ENCODE measurements at regions not wholly inside any gene's neighbourhood (a gene's known extent, or its start where the extent isn't known, plus 50 kb on each side); places are given as distances from the start of the nearest gene placed in this dataset.

GRCh38 chr22:47396105-47396504, 633.7 kb downstream of the TBC1D22A start:
- intact Hi-C loops (cut with micrococcal nuclease): no loop called here
- no peaks in the 10 kb centered on the region for H3K9me2 ChIP-seq (replicated peaks; ENCODE audit: low read length)
- DNase-seq: no peak
- H3K4me3 ChIP-seq (ENCODE audit: low read length): no peak overlapping the region
- no peaks in the 10 kb centered on the region for H3F3A ChIP-seq (ENCODE audit: low read length, unreplicated experiment)
- H3K27ac ChIP-seq (ENCODE audit: low read length): no peak overlapping the region
- TF ChIP-seq EZH2phosphoT487 (IDR thresholded peaks at IDR 0.05; ENCODE audit: borderline replicate concordance, low read length): no peak
- no peaks in the 10 kb centered on the region for H3K79me2 ChIP-seq (ENCODE audit: low read length)
- H2AFZ ChIP-seq (ENCODE audit: low read length): no peak overlapping the region
- H4K20me1 ChIP-seq (ENCODE audit: low read length): no peaks in the 10 kb centered on the region
- H3K27me3 ChIP-seq (ENCODE audit: low read length): no peaks in the 10 kb centered on the region
- POLR2A ChIA-PET (ENCODE audit: unreplicated experiment): no interaction called here
- no peak overlapping the region for H3K9ac ChIP-seq (ENCODE audit: low read length)
- no peaks in the 10 kb centered on the region for H3K36me3 ChIP-seq (ENCODE audit: low read depth, low read length)
- no peak overlapping the region for H3K4me2 ChIP-seq (ENCODE audit: low read length)
- H3K9me3 ChIP-seq (ENCODE audit: low read length): no peaks in the 10 kb centered on the region
- H3K4me1 ChIP-seq (ENCODE audit: insufficient read depth, low read length): peaks cover 11% of the 10 kb centered on the region
- CTCF ChIA-PET: no interaction called here
- no TSS peak for BruUV-seq (replicated peaks)
- ATAC-seq: no peak

- intact Hi-C loops (cut with micrococcal nuclease): no loop called here
- Histone ChIP-seq H3K36me3 (ENCODE audit: low read depth, low read length) (no peaks in the 10 kb centered on the region), H3K4me2 (ENCODE audit: low read length) (no peak overlapping the region), H3K9me3 (ENCODE audit: low read length) (no peaks in the 10 kb centered on the region), H3K27me3 (ENCODE audit: low read length) (no peaks in the 10 kb centered on the region), H3F3A (ENCODE audit: low read length, unreplicated experiment) (no peaks in the 10 kb centered on the region), H3K9ac (ENCODE audit: low read length) (no peak overlapping the region), H3K9me2 (replicated peaks; ENCODE audit: low read length) (no peaks in the 10 kb centered on the region), H2AFZ (ENCODE audit: low read length) (no peak overlapping the region), H3K4me3 (ENCODE audit: low read length) (no peak overlapping the region), H3K4me1 (ENCODE audit: insufficient read depth, low read length) (peaks cover 11% of the 10 kb centered on the region), H3K79me2 (ENCODE audit: low read length) (no peaks in the 10 kb centered on the region), H4K20me1 (ENCODE audit: low read length) (no peaks in the 10 kb centered on the region), H3K27ac (ENCODE audit: low read length) (no peak overlapping the region)
- BruUV-seq (replicated peaks): no TSS peak
- TF ChIP-seq CTCF (conservative IDR thresholded peaks at IDR 0.05; ENCODE audit: low read depth, low read length) (no peak), EZH2 (IDR thresholded peaks at IDR 0.05; ENCODE audit: low read length, unreplicated experiment) (no peak), EZH2phosphoT487 (IDR thresholded peaks at IDR 0.05; ENCODE audit: borderline replicate concordance, low read length) (no peak)
- ChIA-PET POLR2A (ENCODE audit: unreplicated experiment) (no interaction called here), CTCF (no interaction called here)
- DNase-seq: peak; percentile 82
- peak; percentile 96 for ATAC-seq
These were observed 633.0 kb downstream of the TBC1D22A start for GRCh38 chr22:47395481-47395880.

GRCh38 chr22:47394504-47395440, 632.3 kb downstream of the TBC1D22A start:
- DNase-seq: no peak
- Histone ChIP-seq H3K27me3 (ENCODE audit: low read length) (no peaks in the 10 kb centered on the region), H3K27ac (ENCODE audit: low read length) (no peak overlapping the region), H3K9me3 (ENCODE audit: low read length) (no peaks in the 10 kb centered on the region), H3F3A (ENCODE audit: low read length, unreplicated experiment) (no peaks in the 10 kb centered on the region), H3K36me3 (ENCODE audit: low read depth, low read length) (no peaks in the 10 kb centered on the region), H3K4me2 (ENCODE audit: low read length) (no peak overlapping the region), H3K9ac (ENCODE audit: low read length) (no peak overlapping the region), H2AFZ (ENCODE audit: low read length) (no peak overlapping the region), H3K4me3 (ENCODE audit: low read length) (no peak overlapping the region), H3K4me1 (ENCODE audit: insufficient read depth, low read length) (peaks cover 11% of the 10 kb centered on the region), H4K20me1 (ENCODE audit: low read length) (no peaks in the 10 kb centered on the region), H3K9me2 (replicated peaks; ENCODE audit: low read length) (no peaks in the 10 kb centered on the region), H3K79me2 (ENCODE audit: low read length) (no peaks in the 10 kb centered on the region)
- POLR2A ChIA-PET (ENCODE audit: unreplicated experiment): interaction anchor here (0.6 kb wide), 1 partner anchor 621 kb away, joined by 4 read pairs; no protein-coding TSS in a partner anchor
- CTCF ChIA-PET: no interaction called here
- no TSS peak for BruUV-seq (replicated peaks)
- no peak for ATAC-seq
- intact Hi-C loops (cut with micrococcal nuclease): no loop called here
- no peak for TF ChIP-seq EZH2phosphoT487 (IDR thresholded peaks at IDR 0.05; ENCODE audit: borderline replicate concordance, low read length)
- TF ChIP-seq CTCF (conservative IDR thresholded peaks at IDR 0.05; ENCODE audit: low read depth, low read length): no peak
- no peak for TF ChIP-seq EZH2 (IDR thresholded peaks at IDR 0.05; ENCODE audit: low read length, unreplicated experiment)

Data from PC-3 (cell line).